Fibroblast of lung (primary cell): ENCODE measurements at regions not wholly inside any gene's neighbourhood (a gene's known extent, or its start where the extent isn't known, plus 50 kb on each side); places are given as distances from the start of the nearest gene placed in this dataset.

Source experiments
- DNase-seq, 2 donors: peaks; one replicate each; pipeline versions ENCODE4 v3.0.0 to v3.0.0-alpha.2; 2010; ENCODE audit warnings: low read depth in 2 of 2
- H2AFZ ChIP-seq: 2 replicates; pipeline ENCODE4 v1.5.1; 2012; ENCODE audit warnings: low read length, control low read depth, inconsistent platforms
- H3K27ac ChIP-seq: 2 replicates; pipeline ENCODE4 v1.5.1; 2011; ENCODE audit warnings: low read length, control low read depth; ENCODE audit not compliant: insufficient read depth
- H3K27me3 ChIP-seq: 2 replicates; pipeline ENCODE4 v1.5.1; 2011; ENCODE audit warnings: mild to moderate bottlenecking, low read length; ENCODE audit not compliant: control insufficient read depth, insufficient read depth
- H3K36me3 ChIP-seq: 2 replicates; pipeline ENCODE4 v1.5.1; 2011; ENCODE audit warnings: low read length; ENCODE audit not compliant: control insufficient read depth, insufficient read depth
- H3K4me1 ChIP-seq: 2 replicates; pipeline ENCODE4 v1.5.1; 2011; ENCODE audit warnings: low read length; ENCODE audit not compliant: control insufficient read depth, insufficient read depth; ENCODE audit errors: extremely low read depth
- H3K4me2 ChIP-seq: 2 replicates; pipeline ENCODE4 v1.5.1; 2011; ENCODE audit warnings: low read length, control low read depth; ENCODE audit not compliant: insufficient read depth; ENCODE audit errors: extremely low read depth
- H3K4me3 ChIP-seq, 4 experiments: fragments of 200-600 bp in 1 of 4; sonication (generic) in 1 of 4; replicated peaks in 1 of 4; 2 replicates each; pipeline ENCODE4 v1.5.1; 2011 to 2016; ENCODE audit warnings: low read length in 4 of 4, low read depth in 3 of 4, mild to moderate bottlenecking in 3 of 4, control low read depth in 2 of 4, inconsistent platforms in 1 of 4, mixed read lengths in 1 of 4; ENCODE audit not compliant: insufficient read depth in 1 of 4; ENCODE audit errors: control extremely low read depth in 1 of 4
- H3K79me2 ChIP-seq: 2 replicates; pipeline ENCODE4 v1.5.1; 2012; ENCODE audit warnings: mild to moderate bottlenecking, low read length, inconsistent platforms; ENCODE audit not compliant: control insufficient read depth, insufficient read depth
- H3K9ac ChIP-seq: 2 replicates; pipeline ENCODE4 v1.5.1; 2011; ENCODE audit warnings: mild to moderate bottlenecking, low read length, control low read depth; ENCODE audit not compliant: insufficient read depth
- H3K9me3 ChIP-seq: 2 replicates; pipeline ENCODE4 v1.5.1; 2012; ENCODE audit warnings: low read depth, low read length; ENCODE audit not compliant: control insufficient read depth, insufficient read depth
- H4K20me1 ChIP-seq: 2 replicates; pipeline ENCODE4 v1.5.1; 2011; ENCODE audit warnings: low read length; ENCODE audit not compliant: control insufficient read depth, insufficient read depth; ENCODE audit errors: extremely low read depth
- CTCF ChIP-seq, 2 donors: IDR thresholded peaks in 1 of 2; conservative IDR thresholded peaks in 1 of 2; 1 replicate in 1 of 2; 2 replicates in 1 of 2; pipeline ENCODE4 v1.5.1; 2011 to 2012; ENCODE audit warnings: low read length in 2 of 2, control low read depth in 1 of 2, inconsistent platforms in 1 of 2, low read depth in 1 of 2, mild to moderate bottlenecking in 1 of 2
- EZH2 ChIP-seq: IDR thresholded peaks from 2 replicates; pipeline ENCODE4 v1.5.1; 2012; ENCODE audit warnings: low read length, control low read depth, mild to moderate bottlenecking; ENCODE audit errors: missing control alignments

GRCh38 chr10:16009785-16010184 lies 149.5 kb upstream of the MINDY3 start:
- H3K9me3 ChIP-seq: no peaks in the 10 kb centered on the region
- H3K36me3 ChIP-seq: no peaks in the 10 kb centered on the region
- TF ChIP-seq CTCF (conservative IDR thresholded peaks at IDR 0.05 in 1 of 2, IDR thresholded peaks at IDR 0.05 in 1 of 2; ENCODE audit: low read depth in 1 of 2, low read length in 2 of 2) (no peak), EZH2 (no peak)
- H2AFZ ChIP-seq: no peak overlapping the region
- no peaks in the 10 kb centered on the region for H3K27me3 ChIP-seq
- no peak for DNase-seq
- H3K79me2 ChIP-seq: no peaks in the 10 kb centered on the region
- H3K9ac ChIP-seq: no peak overlapping the region
- H3K4me2 ChIP-seq: no peak overlapping the region
- no peak overlapping the region for H3K4me3 ChIP-seq
- H3K4me1 ChIP-seq: no peaks in the 10 kb centered on the region
- H3K27ac ChIP-seq: no peak overlapping the region
- H4K20me1 ChIP-seq: no peaks in the 10 kb centered on the region

DNA sequence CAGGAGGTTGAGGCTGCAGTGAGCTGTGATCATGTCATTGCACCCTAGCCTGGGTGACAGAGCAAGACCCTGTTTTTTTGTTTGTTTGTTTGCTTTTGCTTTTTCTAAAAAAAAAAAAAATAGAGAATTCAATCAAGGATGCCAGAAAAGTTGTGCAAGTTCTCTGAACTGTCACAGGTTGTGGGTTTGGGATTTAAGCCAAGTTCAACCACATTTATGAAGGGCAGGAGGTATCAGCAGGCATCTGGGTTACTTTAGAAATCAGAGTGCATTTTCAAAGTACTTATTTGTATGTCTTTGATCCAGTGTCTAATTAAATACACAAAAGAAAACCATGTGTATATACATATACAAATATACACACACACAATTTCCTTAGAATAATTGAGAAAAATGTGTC lies 151.2 kb upstream of the MINDY3 start:
- Histone ChIP-seq H3K4me3 (no peak overlapping the region), H3K4me2 (no peak overlapping the region), H3K27ac (no peak overlapping the region), H3K36me3 (no peaks in the 10 kb centered on the region), H2AFZ (no peak overlapping the region), H3K9ac (no peak overlapping the region), H3K27me3 (no peaks in the 10 kb centered on the region), H4K20me1 (no peaks in the 10 kb centered on the region), H3K79me2 (no peaks in the 10 kb centered on the region), H3K4me1 (no peaks in the 10 kb centered on the region), H3K9me3 (no peaks in the 10 kb centered on the region)
- no peak for DNase-seq
- no peak for TF ChIP-seq EZH2
- no peak for TF ChIP-seq CTCF (conservative IDR thresholded peaks at IDR 0.05 in 1 of 2, IDR thresholded peaks at IDR 0.05 in 1 of 2; ENCODE audit: low read depth in 1 of 2, low read length in 2 of 2)

DNA sequence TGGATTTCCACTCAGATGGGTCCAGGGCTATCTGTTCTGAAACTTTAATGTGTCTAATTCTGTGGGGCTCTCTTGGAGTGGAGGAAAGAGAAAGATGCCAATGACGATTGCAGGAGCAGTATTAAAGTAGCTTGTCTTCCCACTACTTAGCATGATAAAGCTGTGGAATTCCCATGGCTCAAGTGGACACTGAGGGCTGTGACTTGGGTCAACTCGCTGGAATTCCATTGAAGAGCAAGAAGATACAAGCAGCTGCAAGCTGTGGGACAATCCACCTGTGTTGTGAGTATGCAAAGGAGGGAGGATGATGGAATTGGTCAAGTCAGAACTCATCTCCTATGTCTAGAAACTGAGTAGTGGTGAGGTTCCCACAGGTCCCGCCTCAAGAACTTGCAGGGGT lies 154.2 kb upstream of the MINDY3 start:
- Histone ChIP-seq H4K20me1 (no peaks in the 10 kb centered on the region), H2AFZ (no peak overlapping the region), H3K4me3 (no peak overlapping the region), H3K9ac (no peak overlapping the region), H3K79me2 (no peaks in the 10 kb centered on the region), H3K9me3 (no peaks in the 10 kb centered on the region), H3K4me2 (no peak overlapping the region), H3K27ac (no peak overlapping the region), H3K4me1 (no peaks in the 10 kb centered on the region), H3K36me3 (no peaks in the 10 kb centered on the region), H3K27me3 (no peaks in the 10 kb centered on the region)
- no peak for DNase-seq
- TF ChIP-seq CTCF (conservative IDR thresholded peaks at IDR 0.05 in 1 of 2, IDR thresholded peaks at IDR 0.05 in 1 of 2; ENCODE audit: low read depth in 1 of 2, low read length in 2 of 2): no peak
- no peak for TF ChIP-seq EZH2
